H1 (cell line): ENCODE measurements at regions not wholly inside any gene's neighbourhood (a gene's known extent, or its start where the extent isn't known, plus 50 kb on each side); places are given as distances from the start of the nearest gene placed in this dataset.

Source experiments
- CTCF ChIA-PET: fragments of 300-600 bp; sonication (Branson Sonifier 250); formaldehyde crosslinking; loops from one replicate; lab custom pipeline; 2021; ENCODE audit not compliant: partially characterized antibody; lab: Charles Lee
- POLR2A ChIA-PET: fragments of 300-600 bp; sonication (Branson Sonifier 250); formaldehyde crosslinking; loops from one replicate; lab custom pipeline; 2021; ENCODE audit warnings: inconsistent platforms; ENCODE audit not compliant: partially characterized antibody; lab: Charles Lee
- DNase-seq, 2 experiments: peaks; one replicate each; pipeline versions ENCODE4 v3.0.0 to v3.0.0-alpha.2; 2010 to 2022; ENCODE audit warnings: low spot score in 2 of 2, low read depth in 1 of 2, mixed read lengths in 1 of 2
- FAIRE-seq: peaks from 2 replicates; lab custom pipeline; 2011; peaks lifted over from hg19 to GRCh38; lab: Jason Lieb, UNC
- H2AFZ ChIP-seq: 2 replicates; pipeline ENCODE4 v1.8.1; 2012; ENCODE audit warnings: low read length, inconsistent platforms
- H2AK5ac ChIP-seq: 2 replicates; pipeline ENCODE4 v1.6.1; 2013; ENCODE audit warnings: low read depth, low read length
- H2BK120ac ChIP-seq: replicated peaks from 2 replicates; pipeline ENCODE3; 2013; ENCODE audit warnings: low read depth, low read length, inconsistent platforms
- H2BK12ac ChIP-seq: 2 replicates; pipeline ENCODE4 v1.6.1; 2013; ENCODE audit warnings: low read depth, low read length
- H2BK15ac ChIP-seq: 2 replicates; pipeline ENCODE4 v1.6.1; 2013; ENCODE audit warnings: low read length
- H2BK20ac ChIP-seq: 2 replicates; pipeline ENCODE4 v1.6.1; 2013; ENCODE audit warnings: low read length
- H2BK5ac ChIP-seq: 2 replicates; pipeline ENCODE4 v1.6.1; 2013; ENCODE audit warnings: low read depth, low read length
- H3K14ac ChIP-seq: 2 replicates; pipeline ENCODE4 v1.6.1; 2013; ENCODE audit warnings: inconsistent platforms; ENCODE audit not compliant: insufficient read length
- H3K18ac ChIP-seq: 2 replicates; pipeline ENCODE4 v1.6.1; 2013; ENCODE audit warnings: low read length; ENCODE audit errors: extremely low read depth
- H3K23ac ChIP-seq: 2 replicates; pipeline ENCODE4 v1.6.1; 2013; ENCODE audit warnings: inconsistent platforms; ENCODE audit not compliant: insufficient read length
- H3K23me2 ChIP-seq: 2 replicates; pipeline ENCODE4 v1.6.1; 2013; ENCODE audit warnings: low read depth, low read length
- H3K27ac ChIP-seq: 2 replicates; pipeline ENCODE4 v1.6.1; 2011; ENCODE audit warnings: low read depth, low read length, inconsistent platforms
- H3K27me3 ChIP-seq, 4 experiments: replicated peaks in 1 of 4; 1 replicate in 1 of 4; 2 replicates in 3 of 4; pipeline versions ENCODE4 v1.6.1 to v1.8.1; 2011 to 2013; ENCODE audit warnings: low read length in 3 of 4, mild to moderate bottlenecking in 3 of 4, inconsistent platforms in 2 of 4, mixed read lengths in 2 of 4, moderate library complexity in 1 of 4; ENCODE audit not compliant: control insufficient read depth in 3 of 4, insufficient read depth in 3 of 4; ENCODE audit errors: extremely low read depth in 1 of 4
- H3K36me3 ChIP-seq, 4 experiments: 2 replicates each; pipeline versions ENCODE4 v1.6.1 to v1.8.1; 2011 to 2013; ENCODE audit warnings: mild to moderate bottlenecking in 4 of 4, low read length in 3 of 4, moderate library complexity in 2 of 4, control low read depth in 1 of 4, inconsistent platforms in 1 of 4; ENCODE audit not compliant: insufficient read depth in 4 of 4, control insufficient read depth in 2 of 4
- H3K4ac ChIP-seq: replicated peaks from 2 replicates; pipeline ENCODE3; 2013; ENCODE audit warnings: low read length, low read depth, mixed read lengths, inconsistent platforms; ENCODE audit not compliant: insufficient read length
- H3K4me1 ChIP-seq, 4 experiments: replicated peaks in 1 of 4; 1 replicate in 1 of 4; 2 replicates in 3 of 4; pipeline versions ENCODE4 v1.6.1 to v1.8.1; 2011 to 2013; ENCODE audit warnings: low read length in 3 of 4, inconsistent platforms in 2 of 4, mixed read lengths in 1 of 4; ENCODE audit not compliant: insufficient read depth in 4 of 4, control insufficient read depth in 3 of 4
- H3K4me2 ChIP-seq, 2 experiments: 2 replicates each; pipeline versions ENCODE4 v1.6.1 to v1.8.1; 2011 to 2013; ENCODE audit warnings: low read depth in 2 of 2, low read length in 2 of 2, control low read depth in 1 of 2, inconsistent platforms in 1 of 2, mild to moderate bottlenecking in 1 of 2; ENCODE audit not compliant: insufficient read depth in 1 of 2
- H3K4me3 ChIP-seq, 4 experiments: fragments of 200-600, 300-600 bp in 1 of 4; sonication (generic), shearing (Covaris generic), sonication (Bioruptor Twin) in 1 of 4; 2 replicates each; pipeline versions ENCODE4 v1.5.1 to v1.8.1; 2011 to 2016; ENCODE audit warnings: low read length in 4 of 4, low read depth in 3 of 4, control low read depth in 2 of 4, inconsistent platforms in 2 of 4, mild to moderate bottlenecking in 2 of 4, mixed read lengths in 1 of 4, moderate library complexity in 1 of 4; ENCODE audit not compliant: insufficient read depth in 2 of 4; ENCODE audit errors: extremely low read depth in 1 of 4
- H3K56ac ChIP-seq: replicated peaks from 2 replicates; pipeline ENCODE3; 2013; ENCODE audit warnings: low read depth, mild to moderate bottlenecking, mixed read lengths, low read length, inconsistent platforms; ENCODE audit not compliant: insufficient read length
- H3K79me1 ChIP-seq: 2 replicates; pipeline ENCODE4 v1.6.1; 2013; ENCODE audit warnings: low read depth, low read length, control low read depth
- H3K79me2 ChIP-seq, 2 experiments: 2 replicates each; pipeline versions ENCODE4 v1.6.1 to v1.8.1; 2012 to 2013; ENCODE audit warnings: low read length in 2 of 2, mild to moderate bottlenecking in 2 of 2, inconsistent platforms in 1 of 2; ENCODE audit not compliant: insufficient read depth in 2 of 2, control insufficient read depth in 1 of 2
- H3K9ac ChIP-seq, 4 experiments: replicated peaks in 1 of 4; 1 replicate in 1 of 4; 2 replicates in 3 of 4; pipeline versions ENCODE4 v1.6.1 to v1.8.1; 2011 to 2013; ENCODE audit warnings: low read depth in 3 of 4, low read length in 3 of 4, control low read depth in 2 of 4, mild to moderate bottlenecking in 2 of 4, moderate library complexity in 2 of 4, inconsistent platforms in 1 of 4; ENCODE audit errors: extremely low read depth in 1 of 4
- H3K9me3 ChIP-seq, 2 experiments: 2 replicates each; pipeline versions ENCODE4 v1.6.1 to v1.8.1; 2012 to 2013; ENCODE audit warnings: mild to moderate bottlenecking in 2 of 2, moderate library complexity in 2 of 2, control low read depth in 1 of 2, inconsistent platforms in 1 of 2, low read depth in 1 of 2, low read length in 1 of 2, mixed read lengths in 1 of 2; ENCODE audit not compliant: insufficient read depth in 2 of 2
- H4K20me1 ChIP-seq, 2 experiments: replicated peaks in 1 of 2; 2 replicates each; pipeline versions ENCODE3 to v1.8.1; 2011 to 2013; ENCODE audit warnings: inconsistent platforms in 2 of 2, low read length in 2 of 2, mild to moderate bottlenecking in 1 of 2; ENCODE audit not compliant: insufficient read depth in 2 of 2, control insufficient read depth in 1 of 2
- H4K5ac ChIP-seq: 2 replicates; pipeline ENCODE4 v1.6.1; 2013; ENCODE audit warnings: low read length, low read depth, mixed read lengths, inconsistent platforms; ENCODE audit not compliant: insufficient read length
- H4K8ac ChIP-seq: 2 replicates; pipeline ENCODE4 v1.8.0; 2013; ENCODE audit warnings: mild to moderate bottlenecking, moderate library complexity, low read length, inconsistent platforms; ENCODE audit not compliant: insufficient read depth; ENCODE audit errors: extremely low read depth
- H4K91ac ChIP-seq: replicated peaks from 2 replicates; pipeline ENCODE3; 2013; ENCODE audit warnings: low read length, mixed read lengths, inconsistent platforms; ENCODE audit not compliant: insufficient read length
- CBX8 ChIP-seq: fragments of 300-800, 300-1000 bp; sonication (generic); IDR thresholded peaks from 2 replicates; pipeline ENCODE4 v1.7.1; 2016; ENCODE audit warnings: low read depth, low read length, borderline replicate concordance
- HDAC2 ChIP-seq, 2 experiments: fragments of 300-600 bp in 1 of 2; sonication (generic) in 1 of 2; IDR thresholded peaks; 2 replicates each; pipeline ENCODE4 v1.6.1; 2011 to 2012; ENCODE audit warnings: low read depth in 2 of 2, low read length in 2 of 2, mild to moderate bottlenecking in 2 of 2, moderate library complexity in 2 of 2, borderline replicate concordance in 1 of 2, inconsistent platforms in 1 of 2
- JUN ChIP-seq: IDR thresholded peaks from 2 replicates; pipeline ENCODE4 v1.6.1; 2011; ENCODE audit warnings: low read depth, mild to moderate bottlenecking, improper control_type of control experiment, low read length
- KDM4A ChIP-seq: IDR thresholded peaks from one replicate; pipeline ENCODE4 v1.7.1; 2012; ENCODE audit warnings: low read depth, mild to moderate bottlenecking, moderate library complexity, low read length, inconsistent platforms; ENCODE audit not compliant: severe bottlenecking
- KDM5A ChIP-seq: fragments of 200-600 bp; IDR thresholded peaks from 2 replicates; pipeline ENCODE4 v1.7.1; 2012; ENCODE audit warnings: mild to moderate bottlenecking, low read length, inconsistent platforms, mixed read lengths
- MAFK ChIP-seq: IDR thresholded peaks from 2 replicates; pipeline ENCODE4 v1.6.1; 2012; ENCODE audit warnings: low read depth, mild to moderate bottlenecking, improper control_type of control experiment, low read length
- POLR2A ChIP-seq, 2 experiments: IDR thresholded peaks; 1 replicate in 1 of 2; 2 replicates in 1 of 2; pipeline ENCODE4 v1.6.1; 2011; ENCODE audit warnings: low read depth in 2 of 2, low read length in 2 of 2, mild to moderate bottlenecking in 2 of 2; ENCODE audit errors: control extremely low read depth in 1 of 2
- POU5F1 ChIP-seq: IDR thresholded peaks from 2 replicates; pipeline ENCODE4 v1.6.1; 2011; ENCODE audit warnings: low read depth, mild to moderate bottlenecking, low read length, moderate library complexity
- RAD21 ChIP-seq, 2 experiments: IDR thresholded peaks in 1 of 2; conservative IDR thresholded peaks in 1 of 2; 2 replicates each; pipeline ENCODE4 v1.6.1; 2011; ENCODE audit warnings: low read depth in 2 of 2, low read length in 2 of 2, improper control_type of control experiment in 1 of 2, inconsistent platforms in 1 of 2, mild to moderate bottlenecking in 1 of 2, moderate library complexity in 1 of 2
- WGBS, 2 experiments: shearing (Covaris generic) in 1 of 2; methylation state at CpG; one replicate each; pipeline versions ENCODE4 v1.1.6 to v1.1.7; 2013 to 2015; ENCODE audit warnings: low lambda C conversion rate in 2 of 2, mixed read lengths in 2 of 2, inconsistent platforms in 1 of 2, low coverage in 1 of 2, missing lambda C conversion rate in 1 of 2; ENCODE audit not compliant: insufficient replicate concordance in 2 of 2, insufficient coverage in 1 of 2, insufficient read length in 1 of 2; ENCODE audit errors: extremely low coverage in 1 of 2, missing lambda C conversion rate in 1 of 2; 5-methylcytosine and 5-hydroxymethylcytosine counted together
- TF ChIP-seq, protein P1 (sequence below): IDR thresholded peaks from 2 replicates; pipeline ENCODE4 v1.6.1; 2011; ENCODE audit warnings: low read depth, mild to moderate bottlenecking, low read length; ENCODE audit not compliant: insufficient read depth

- no peak overlapping the region for H3K14ac ChIP-seq
- no peak overlapping the region for H2BK15ac ChIP-seq
- H3K23me2 ChIP-seq = no peaks in the 10 kb centered on the region
- ChIA-PET CTCF (interaction anchor here (1.4 kb wide), 1 partner anchor 22 kb away, joined by 4 read pairs; no protein-coding TSS in a partner anchor), POLR2A (no interaction called here)
- H4K20me1 ChIP-seq = no peaks in the 10 kb centered on the region
- no peak overlapping the region for H4K5ac ChIP-seq
- no peaks in the 10 kb centered on the region for H3K36me3 ChIP-seq
- H2AK5ac ChIP-seq = no peak overlapping the region
- H3K56ac ChIP-seq = no peak overlapping the region
- H4K91ac ChIP-seq = no peak overlapping the region
- no peak overlapping the region for H2BK120ac ChIP-seq
- H3K27ac ChIP-seq = no peak overlapping the region
- no peak overlapping the region for H2BK20ac ChIP-seq
- H3K18ac ChIP-seq = no peak overlapping the region
- no peak overlapping the region for H3K9ac ChIP-seq
- H2BK12ac ChIP-seq = no peak overlapping the region
- H2BK5ac ChIP-seq = no peak overlapping the region
- no peak overlapping the region for H3K4ac ChIP-seq
- H3K23ac ChIP-seq = no peak overlapping the region
- DNase-seq (no peak), FAIRE-seq (no peak)
- no peaks in the 10 kb centered on the region for H3K9me3 ChIP-seq
- H3K4me2 ChIP-seq = no peak overlapping the region
- WGBS, 2 experiments = 83% methylated on average over 3 of the region's 3 CpGs; no CpG with 5 or more reads in 1 of the 2 experiments
- H3K27me3 ChIP-seq = no peaks in the 10 kb centered on the region
- H4K8ac ChIP-seq = no peak overlapping the region
- no peak for TF ChIP-seq HDAC2 (IDR thresholded peaks at IDR 0.05; ENCODE audit: borderline replicate concordance in 1 of 2, low read depth in 2 of 2, low read length in 2 of 2)
- TF ChIP-seq JUN = no peak
- no peak for TF ChIP-seq KDM5A
- no peak for TF ChIP-seq CBX8
- TF ChIP-seq RAD21 (IDR thresholded peaks at IDR 0.05 in 1 of 2, conservative IDR thresholded peaks at IDR 0.05 in 1 of 2; ENCODE audit: low read depth in 2 of 2, low read length in 2 of 2) = no peak
- TF ChIP-seq, protein P1, sequence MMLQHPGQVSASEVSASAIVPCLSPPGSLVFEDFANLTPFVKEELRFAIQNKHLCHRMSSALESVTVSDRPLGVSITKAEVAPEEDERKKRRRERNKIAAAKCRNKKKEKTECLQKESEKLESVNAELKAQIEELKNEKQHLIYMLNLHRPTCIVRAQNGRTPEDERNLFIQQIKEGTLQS = no peak
- no peak for TF ChIP-seq KDM4A
- TF ChIP-seq POLR2A (IDR thresholded peaks at IDR 0.05; ENCODE audit: control extremely low read depth in 1 of 2, low read depth in 2 of 2, low read length in 2 of 2) = no peak
- no peak for TF ChIP-seq POU5F1
- no peak for TF ChIP-seq MAFK
- H3K4me3 ChIP-seq = no peak overlapping the region
- 0 out of 7 replicates have a peak, but pooled peaks cover 0 to 1% (median 0%) of the 10 kb centered on the region in 4 experiments for H3K4me1 ChIP-seq
- no peaks in the 10 kb centered on the region for H3K79me1 ChIP-seq
- H3K79me2 ChIP-seq = no peaks in the 10 kb centered on the region
- H2AFZ ChIP-seq = no peak overlapping the region
Observed at GRCh38 chr2:118576109-118576855, 271.2 kb downstream of the EN1 start.
